Activated CD8-positive, alpha-beta memory T cell treated with anti-CD3 and anti-CD28 coated beads for 48 hours (primary cell): ENCODE measurements at regions not wholly inside any gene's neighbourhood (a gene's known extent, or its start where the extent isn't known, plus 50 kb on each side); places are given as distances from the start of the nearest gene placed in this dataset.
A peak's percentile ranks its signal among the peaks of the same experiment; 100 is the strongest.

ENCODE experiments used
- DNase-seq, 3 experiments: peaks; one replicate each; pipeline ENCODE4 v3.0.0-alpha.2; 2020; ENCODE audit warnings: low read depth in 2 of 3, low spot score in 2 of 3

- DNase-seq: no peak
These were observed 80.4 kb upstream of the BTN3A2 start for GRCh38 chr6:26284537-26285142.

- DNase-seq: peak; percentile 81 to 97 (median 89)
These were observed 79.6 kb upstream of the BTN3A2 start for GRCh38 chr6:26285143-26286134.

DNA sequence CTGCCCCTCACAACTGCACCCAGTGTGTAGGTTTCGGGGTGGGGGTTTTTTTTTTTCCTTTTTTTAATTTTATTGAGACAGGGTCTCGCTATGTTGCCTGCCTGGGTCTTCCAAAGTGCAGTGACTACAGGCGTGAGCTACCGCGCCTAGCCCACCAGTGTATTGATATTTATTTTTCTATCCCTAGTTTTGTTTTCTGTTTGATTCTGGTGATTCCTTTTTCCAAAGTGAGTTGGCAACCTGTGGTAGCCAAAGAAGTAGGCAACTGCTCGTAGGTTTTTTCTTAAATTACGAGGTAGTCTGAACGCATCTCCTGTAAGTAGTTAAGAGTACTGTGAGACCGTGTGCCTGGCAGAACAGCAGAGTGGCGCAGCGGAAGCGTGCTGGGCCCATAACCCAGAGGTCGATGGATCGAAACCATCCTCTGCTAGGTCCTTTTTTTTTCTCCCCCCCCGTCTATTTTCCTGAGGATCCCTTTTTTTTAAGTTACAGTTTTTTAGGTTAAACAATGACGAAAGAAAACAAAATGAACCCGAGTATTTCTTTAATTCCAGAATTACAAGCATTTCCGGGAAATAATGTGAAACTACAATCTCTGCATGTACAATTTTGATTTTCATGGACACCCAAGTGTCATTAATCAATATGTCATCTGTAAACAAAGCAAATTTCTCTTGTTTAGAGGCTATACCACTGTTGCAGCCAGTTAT is 78.7 kb upstream of the BTN3A2 start:
- peak in 2 of 3 experiments; percentile 71 to 81 for DNase-seq

DNA sequence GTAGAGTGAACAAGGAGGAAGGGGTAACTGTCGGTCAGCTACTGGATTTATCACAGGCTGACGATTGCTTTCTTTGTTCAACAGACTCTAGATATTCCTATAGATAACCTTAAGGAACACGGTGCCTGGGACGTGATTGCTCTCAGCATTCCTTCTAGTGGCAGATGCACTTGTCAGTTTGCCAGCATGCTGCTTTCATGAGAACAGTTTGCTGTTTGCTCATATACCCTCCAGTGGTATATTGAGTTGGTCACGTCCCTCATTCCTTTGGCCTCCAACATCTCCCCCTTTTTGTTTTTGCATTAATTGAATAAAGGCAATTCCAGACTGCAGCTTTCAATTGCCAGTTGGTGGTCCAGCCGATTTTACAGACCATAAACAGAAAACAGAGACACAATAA is 76.8 kb upstream of the BTN3A2 start:
- no peak for DNase-seq

GRCh38 chr6:26290941-26291340 is 74.1 kb upstream of the BTN3A2 start:
- no peak for DNase-seq

GRCh38 chr6:26292709-26293108 is 72.3 kb upstream of the BTN3A2 start:
- no peak for DNase-seq

DNA sequence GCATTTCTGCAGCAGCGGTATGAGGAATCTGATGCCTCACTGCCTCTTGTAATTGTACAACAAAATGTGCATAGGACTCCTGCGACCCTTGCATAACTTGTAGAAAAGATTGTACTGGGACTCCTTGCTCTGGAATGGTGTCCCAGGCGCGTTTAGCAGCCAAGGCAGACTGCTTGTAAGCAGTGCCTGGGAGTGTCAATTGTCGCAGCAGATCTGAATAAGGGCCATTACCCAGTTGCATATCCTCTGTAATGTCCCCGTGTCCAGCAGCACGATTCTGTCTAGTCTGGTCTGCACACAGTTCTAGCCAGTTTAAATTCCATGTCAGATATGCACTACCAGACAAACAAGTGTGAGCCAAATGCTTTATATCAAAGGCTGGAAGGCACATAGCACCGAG is 70.7 kb upstream of the BTN3A2 start:
- DNase-seq: no peak

- DNase-seq: no peak
These were observed 69.1 kb upstream of the BTN3A2 start for GRCh38 chr6:26295691-26296555.

DNA sequence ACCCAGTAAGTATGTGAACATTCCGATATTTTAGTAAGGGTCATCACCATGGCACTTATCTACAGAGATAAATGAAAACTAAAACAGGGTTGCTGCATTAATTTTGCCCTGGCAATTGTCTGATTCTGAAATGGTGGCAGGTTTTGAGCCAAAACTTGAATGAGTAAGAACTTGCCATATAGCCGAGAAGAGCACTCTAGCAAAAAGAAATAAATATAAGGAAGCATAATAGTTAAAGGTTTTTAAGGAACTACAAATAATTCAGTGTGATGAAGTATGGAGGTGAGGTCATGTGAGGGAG is 68.5 kb upstream of the BTN3A2 start:
- DNase-seq: no peak

GRCh38 chr6:26296857-26297648 is 67.9 kb upstream of the BTN3A2 start:
- DNase-seq: no peak

DNA sequence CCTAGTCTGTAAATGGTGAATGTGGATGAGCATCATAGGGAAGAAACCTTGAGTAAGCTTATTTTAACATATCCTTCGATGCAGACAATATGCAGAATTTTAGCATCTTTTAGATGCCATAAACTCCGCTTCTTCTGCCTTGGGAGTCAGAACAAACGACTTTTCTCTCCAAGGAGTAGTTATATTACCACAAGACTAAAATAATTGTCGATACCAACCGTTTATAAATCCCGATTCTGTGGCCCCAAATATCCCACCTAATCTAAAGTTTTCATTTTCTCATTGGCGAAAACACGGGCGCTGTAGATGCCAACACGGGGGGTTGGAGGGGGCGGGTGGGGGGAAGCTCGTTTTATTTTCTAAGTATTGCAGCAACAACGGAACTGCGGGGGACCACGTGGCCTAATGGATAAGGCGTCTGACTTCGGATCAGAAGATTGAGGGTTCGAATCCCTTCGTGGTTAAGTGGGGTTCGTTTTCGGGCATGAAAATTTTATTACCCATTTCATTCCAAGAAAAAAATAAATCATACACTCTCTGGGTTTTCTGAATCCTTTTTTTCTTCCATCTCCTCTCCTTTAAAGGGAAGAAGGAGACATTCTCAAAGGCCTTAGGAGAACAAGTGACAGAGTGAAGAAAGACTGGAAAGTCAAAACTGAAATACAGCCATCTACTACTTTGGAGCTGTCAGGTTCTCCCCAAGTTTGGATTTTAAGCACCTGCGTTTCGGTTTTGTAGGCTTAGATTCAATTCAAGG is 65.5 kb upstream of the BTN3A2 start:
- no peak for DNase-seq

DNA sequence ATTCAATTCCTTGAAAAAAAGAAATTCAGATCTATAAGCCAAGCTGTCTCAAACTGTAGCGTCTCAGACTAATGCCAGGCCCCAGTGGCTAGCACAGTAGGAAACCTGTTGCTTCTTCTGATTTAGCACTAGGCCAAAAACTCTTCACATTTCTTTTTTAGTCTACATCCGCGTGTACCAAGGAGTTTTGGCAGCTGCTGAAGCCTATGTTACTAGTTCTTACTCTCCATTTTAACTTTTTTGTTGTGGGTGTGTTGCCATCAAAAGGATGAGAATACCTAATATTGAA is 65.0 kb upstream of the BTN3A2 start:
- no peak for DNase-seq

DNA sequence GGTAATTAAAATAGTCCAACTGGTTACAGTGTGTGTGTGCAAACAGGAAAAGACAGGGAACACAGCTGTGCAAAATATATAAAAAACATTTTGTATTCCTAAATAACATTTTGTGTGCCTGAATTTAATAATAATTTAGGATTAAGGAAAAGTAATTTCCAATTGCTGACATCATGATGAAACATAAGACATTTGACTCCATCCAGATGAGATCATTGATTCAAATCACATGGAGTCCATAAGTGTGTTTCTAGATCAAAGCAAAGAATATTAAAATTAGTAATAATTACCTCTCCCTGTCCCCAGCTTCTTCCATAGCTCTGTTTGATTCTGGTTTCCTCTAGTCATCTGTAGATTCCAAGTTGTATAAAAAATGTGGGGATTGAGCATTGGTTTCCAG is 64.6 kb upstream of the BTN3A2 start:
- no peak for DNase-seq

GRCh38 chr6:26300828-26301227 is 64.2 kb upstream of the BTN3A2 start:
- DNase-seq: no peak

- DNase-seq: no peak
These were observed 63.4 kb upstream of the BTN3A2 start for GRCh38 chr6:26301638-26302037.

DNA sequence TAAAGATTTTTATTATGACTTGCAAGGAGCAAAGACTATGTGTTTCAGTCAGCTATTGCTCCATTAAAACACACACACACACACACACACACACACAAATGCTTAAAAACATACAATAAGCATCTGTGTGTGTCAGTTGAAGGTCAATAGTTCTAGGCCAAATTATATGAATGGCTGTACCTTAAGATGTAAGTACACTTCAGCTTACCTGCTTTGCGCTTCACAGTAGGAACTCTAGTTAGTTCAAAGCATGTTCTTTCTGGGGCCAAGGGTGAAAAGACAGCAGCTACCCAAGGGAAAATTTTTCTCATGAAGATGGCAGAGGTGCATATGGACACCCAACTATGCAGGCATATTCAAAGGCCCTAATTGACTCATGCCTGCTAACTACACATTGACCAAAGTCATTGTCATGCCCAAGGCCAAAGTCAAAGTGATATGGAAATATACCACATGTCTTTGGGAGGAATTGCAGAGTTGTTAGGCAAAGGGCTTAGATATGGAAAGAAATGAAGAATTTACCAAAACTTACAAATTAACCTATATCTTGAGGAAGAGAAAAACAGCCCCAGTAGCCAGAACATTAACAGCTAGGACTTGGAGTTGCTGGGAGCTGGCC is 61.9 kb upstream of the BTN3A2 start:
- DNase-seq: no peak

- no peak for DNase-seq
These were observed 60.7 kb upstream of the BTN3A2 start for GRCh38 chr6:26304213-26304796.

DNA sequence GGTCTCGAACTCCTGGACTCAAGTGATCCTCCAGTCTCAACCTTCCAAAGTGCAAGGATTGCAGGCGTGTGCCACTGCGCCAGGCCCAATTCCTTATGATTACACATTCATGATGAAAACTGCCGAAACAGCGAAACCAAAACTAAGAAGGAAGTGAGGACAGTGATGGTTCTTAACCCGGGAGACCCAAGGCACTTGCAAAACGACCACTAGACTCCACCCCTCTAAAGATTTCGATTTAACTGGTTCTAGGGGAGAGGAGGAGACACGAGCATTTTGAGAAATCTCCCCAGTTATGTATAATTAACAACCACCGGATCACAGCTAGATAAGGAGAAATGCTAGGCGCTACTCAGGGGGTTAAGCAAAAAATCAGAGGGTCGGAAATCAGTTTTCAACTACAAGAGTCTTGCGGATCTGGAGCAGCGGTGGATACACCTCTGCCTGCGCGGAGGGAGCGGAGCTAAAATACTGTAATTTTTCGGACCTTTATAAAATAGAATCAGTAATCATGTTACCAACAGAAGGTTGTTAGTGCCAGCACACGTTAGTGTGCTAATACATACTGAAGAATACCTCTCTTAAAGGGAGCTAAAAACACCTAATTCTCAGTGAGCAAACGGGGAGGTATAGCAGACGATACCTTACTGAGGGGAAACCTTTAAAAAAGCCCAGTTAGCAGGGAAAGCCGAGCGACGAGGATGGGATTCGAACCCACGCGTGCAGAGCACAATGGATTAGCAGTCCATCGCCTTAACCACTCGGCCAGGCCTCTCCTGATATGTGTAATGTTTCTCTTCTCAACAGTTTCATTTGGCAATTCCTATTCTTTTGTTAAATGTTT is 60.0 kb upstream of the BTN3A2 start:
- no peak for DNase-seq
